NCI-H1048 (cell line): ENCODE measurements at regions not wholly inside any gene's neighbourhood (a gene's known extent, or its start where the extent isn't known, plus 50 kb on each side); places are given as distances from the start of the nearest gene placed in this dataset.
"Not testable (repeated sequence)": the region's sequence is repeated elsewhere in the genome, so short reads cannot be mapped to it uniquely, and the experiment has no call there.

Experiments used
- DNase-seq: peaks from one replicate; lab custom pipeline; 2025; lab: John Stamatoyannopoulos, UW

DNA sequence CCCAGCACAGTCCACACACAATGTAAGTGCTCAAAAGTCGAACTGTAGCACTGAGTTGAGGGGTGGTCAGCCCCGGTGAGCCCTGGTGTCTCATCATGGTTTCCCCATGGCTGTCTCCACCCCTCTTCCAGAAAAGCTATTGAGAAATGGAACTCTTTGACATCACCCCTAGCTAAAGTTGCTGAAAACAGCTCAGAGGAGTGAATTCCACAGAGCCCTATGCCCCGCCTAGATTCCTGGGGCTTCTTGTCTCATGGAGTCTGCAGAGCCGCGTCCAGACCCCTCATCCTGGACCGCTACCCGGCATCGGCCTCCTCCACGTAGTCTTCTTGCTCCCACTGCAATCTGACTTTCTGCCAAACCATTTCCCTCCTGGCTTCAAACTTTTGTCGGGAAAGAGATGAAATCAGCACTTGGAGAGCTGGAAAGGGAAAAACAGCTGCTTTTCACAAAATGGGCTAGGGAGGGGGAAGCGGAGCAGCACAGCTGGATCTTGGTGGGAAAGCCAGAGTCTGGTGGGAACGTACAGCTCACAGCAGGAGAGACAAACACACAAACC lies 132.2 kb downstream of the SNX5 start:
- DNase-seq, result no peak

DNA sequence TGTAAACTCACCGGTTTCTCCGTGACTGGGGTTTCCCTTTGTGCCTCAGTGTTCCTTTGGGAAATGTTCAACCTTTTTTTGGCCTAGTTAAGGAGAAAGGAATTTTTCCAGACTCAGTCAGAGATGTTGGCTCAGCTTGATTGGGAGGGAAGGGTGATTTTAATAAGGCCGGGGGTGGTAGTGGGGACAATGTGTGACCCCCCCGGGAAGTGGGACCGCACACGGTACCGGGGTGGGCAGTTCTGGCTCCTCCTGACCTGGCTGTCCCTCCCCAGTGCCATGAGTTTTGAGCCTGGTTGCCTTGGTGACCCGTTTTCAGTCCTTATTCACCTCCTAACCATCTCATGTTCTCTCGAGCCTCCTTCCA lies 132.7 kb downstream of the SNX5 start:
- no peak for DNase-seq

DNA sequence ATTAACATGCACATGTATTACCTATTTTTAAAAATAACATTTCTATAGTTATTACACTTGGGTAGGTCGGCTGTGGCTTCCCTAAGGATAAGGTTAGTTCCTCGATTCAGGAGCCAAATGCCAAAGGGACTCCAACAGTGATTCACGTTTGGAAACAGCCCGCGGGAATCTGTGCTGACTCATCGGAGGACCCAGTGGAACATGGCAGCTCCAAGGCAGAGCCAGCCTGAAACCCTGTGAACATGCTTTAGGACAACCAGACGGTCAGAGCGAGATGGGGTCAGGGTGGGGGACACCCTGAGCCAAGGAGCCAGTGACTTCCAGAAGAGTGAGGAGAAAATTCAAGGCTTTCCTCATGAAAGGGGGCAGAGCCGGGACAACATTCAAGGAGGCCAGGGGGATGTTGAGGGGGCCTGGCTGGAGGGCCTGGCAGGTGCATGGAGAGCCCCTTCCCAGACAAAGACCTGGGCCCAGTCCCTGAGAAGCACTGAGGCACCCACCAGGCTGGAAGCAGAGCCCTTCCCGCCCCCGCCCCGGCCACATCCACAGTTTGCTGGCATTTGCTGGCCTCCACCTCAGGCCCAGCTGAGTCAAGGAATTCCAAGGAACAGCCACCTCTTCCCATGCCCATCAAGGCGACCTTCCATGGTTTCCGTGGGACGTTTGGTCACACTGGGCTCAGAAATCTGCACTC lies 133.2 kb downstream of the SNX5 start:
- no peak for DNase-seq

DNA sequence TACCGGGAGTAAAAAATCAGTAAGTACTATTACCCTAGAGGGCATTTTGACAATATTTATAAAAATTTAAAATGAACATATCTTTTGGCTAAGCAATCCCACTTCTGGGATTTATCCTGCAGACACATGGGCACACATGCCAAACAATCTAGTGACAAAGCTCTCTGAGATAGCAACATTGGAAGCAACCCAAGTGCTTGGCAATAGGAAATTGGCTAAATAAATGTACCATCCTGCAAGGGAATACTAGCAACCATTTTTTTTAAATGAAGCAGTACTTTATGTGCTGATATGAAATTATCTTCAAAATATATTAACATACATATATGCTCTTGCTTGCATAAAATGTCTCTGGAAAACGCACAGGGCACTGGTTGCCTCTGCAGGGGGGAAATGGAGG lies 133.8 kb downstream of the SNX5 start:
- DNase-seq, result no peak

DNA sequence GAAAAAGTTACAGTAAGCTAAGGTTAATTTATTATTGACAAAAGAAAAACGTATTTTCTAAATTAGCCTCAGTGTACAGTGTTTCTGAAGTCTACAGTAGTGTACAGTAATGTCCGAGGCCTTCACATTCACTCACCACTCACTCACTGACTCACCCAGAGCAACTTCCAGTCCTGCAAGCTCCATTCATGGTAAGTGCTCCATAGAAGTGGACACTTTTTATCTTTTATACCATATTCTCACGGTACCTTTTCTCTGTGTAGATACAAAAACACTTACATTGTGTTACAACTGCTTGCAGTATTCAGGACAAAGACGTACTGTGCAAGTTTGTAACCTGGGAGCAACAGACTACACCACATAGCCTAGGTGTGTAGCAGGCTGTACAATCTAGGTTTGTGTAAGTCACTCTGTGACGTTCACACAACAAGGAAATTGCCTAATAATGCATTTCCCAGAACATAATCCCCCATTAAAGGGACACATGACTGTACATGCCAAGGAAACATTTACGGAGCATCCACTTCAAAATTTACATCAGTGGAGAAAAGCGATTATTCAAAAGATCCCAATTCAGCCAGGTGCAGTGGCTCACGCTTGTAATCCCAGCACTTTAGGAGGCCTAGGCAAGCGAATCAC lies 133.4 kb downstream of the BANF2 start:
- no peak for DNase-seq

DNA sequence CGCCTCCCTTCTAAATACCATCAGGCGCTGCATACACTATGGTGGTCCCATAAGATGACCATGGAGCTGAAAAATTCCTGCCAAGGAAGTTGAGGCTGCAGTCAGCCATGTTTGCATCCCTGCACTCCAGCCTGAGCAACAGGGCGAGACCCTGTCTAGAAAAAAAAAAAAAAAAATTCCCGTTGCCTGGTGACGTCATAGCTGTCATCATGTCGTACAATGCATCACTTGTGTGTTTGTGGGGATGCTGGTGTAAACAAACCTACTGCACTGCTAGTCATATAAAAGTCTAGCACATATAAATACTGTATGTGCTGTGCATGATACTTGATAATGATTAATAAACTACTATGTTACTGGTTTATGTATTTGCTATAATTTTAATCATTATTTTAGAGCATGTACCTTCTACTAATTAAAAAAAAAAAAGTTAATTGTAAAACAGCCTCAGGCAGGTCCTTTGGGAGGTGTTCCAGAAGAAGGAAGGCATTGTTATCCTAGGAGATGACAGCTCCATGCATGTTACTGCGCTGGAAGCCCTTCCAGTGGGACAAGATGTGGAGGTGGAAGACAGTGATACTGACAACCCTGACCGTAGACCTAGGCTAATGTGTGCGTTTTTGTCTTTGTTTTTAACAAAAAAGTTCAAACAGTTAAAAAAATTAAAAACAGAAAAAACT lies 132.6 kb downstream of the BANF2 start:
- no peak for DNase-seq

DNA sequence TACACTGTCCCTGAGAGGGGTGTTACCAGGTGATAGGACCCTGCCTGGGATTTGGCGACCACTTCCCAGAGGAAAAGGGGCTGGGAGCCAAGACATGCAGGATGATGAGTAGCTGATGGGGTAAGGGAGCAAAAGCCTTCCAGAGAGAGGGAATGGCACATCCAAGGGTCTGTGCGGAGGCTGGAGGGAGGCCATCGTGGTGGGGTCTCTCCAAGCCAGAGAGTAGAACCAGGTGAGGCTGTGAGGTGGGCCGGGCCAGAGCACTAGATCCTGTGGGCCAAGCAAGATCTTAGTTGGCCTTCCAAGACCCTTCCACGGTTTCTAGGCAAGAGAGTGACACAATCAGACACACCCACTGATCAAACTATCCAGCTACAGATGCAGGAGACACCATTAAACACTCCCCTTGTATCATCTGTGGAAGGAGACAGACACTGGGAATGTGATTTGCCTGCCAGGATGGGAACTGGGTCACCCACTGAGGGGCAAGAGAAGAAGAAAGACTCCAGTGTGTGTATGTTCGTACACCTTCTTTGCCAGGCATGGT lies 128.9 kb downstream of the BANF2 start:
- DNase-seq, result no peak

DNA sequence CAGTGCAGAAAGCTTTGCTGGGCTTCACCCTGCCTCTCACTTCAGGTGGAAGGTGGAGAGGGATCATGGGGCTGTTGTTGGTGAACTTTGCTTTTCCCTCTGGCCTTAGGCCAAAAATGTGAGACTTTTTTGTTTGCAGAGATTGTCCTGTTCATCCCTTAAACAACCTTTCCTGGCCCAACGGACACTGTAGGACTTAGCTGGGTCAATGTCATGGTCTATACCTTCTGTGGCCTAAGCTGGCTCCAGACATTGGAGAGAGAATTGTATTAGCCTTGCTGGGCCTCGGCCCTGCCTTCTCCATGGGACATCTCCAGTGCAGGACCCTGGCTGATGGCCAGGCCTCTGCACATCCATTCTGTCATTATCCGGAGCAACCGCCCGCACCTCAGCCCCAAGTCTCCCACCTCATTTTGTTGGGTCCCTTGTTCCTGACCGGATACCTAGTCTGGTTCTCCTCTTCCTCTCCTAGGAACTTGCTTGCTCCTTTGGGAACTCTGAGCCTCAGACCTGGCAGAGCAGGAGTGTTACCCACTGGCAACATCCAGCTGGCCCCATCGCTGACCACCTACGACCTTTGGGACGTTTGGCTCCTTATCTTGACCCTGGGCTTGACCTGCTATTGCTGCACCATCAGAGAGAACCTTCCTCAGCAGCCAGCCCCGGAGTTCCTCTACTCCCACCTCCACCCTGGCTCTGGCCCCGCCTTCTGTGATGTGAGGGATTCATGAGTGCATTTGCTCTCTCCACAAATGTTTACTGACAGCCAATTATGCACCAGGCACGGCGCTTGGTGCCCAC lies 128.2 kb downstream of the BANF2 start:
- DNase-seq, result no peak

DNA sequence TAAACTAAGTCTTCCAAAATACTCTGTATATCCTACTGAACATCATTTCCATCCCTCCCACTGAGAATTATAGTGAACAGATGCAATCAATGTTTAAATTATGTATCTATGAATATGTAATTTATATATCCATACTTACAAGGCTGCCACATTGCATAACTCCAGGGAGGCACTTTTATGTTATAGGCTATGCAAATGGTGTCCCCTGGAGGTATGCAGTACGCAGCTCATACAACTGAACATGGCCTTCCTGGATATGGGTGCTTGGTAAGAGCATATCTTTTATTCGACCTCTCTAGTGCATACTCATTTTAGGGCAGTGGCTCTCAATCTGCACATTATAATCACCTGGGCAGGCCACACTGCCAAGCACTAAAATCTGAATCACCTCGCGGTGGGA lies 127.3 kb downstream of the BANF2 start:
- no peak for DNase-seq

DNA sequence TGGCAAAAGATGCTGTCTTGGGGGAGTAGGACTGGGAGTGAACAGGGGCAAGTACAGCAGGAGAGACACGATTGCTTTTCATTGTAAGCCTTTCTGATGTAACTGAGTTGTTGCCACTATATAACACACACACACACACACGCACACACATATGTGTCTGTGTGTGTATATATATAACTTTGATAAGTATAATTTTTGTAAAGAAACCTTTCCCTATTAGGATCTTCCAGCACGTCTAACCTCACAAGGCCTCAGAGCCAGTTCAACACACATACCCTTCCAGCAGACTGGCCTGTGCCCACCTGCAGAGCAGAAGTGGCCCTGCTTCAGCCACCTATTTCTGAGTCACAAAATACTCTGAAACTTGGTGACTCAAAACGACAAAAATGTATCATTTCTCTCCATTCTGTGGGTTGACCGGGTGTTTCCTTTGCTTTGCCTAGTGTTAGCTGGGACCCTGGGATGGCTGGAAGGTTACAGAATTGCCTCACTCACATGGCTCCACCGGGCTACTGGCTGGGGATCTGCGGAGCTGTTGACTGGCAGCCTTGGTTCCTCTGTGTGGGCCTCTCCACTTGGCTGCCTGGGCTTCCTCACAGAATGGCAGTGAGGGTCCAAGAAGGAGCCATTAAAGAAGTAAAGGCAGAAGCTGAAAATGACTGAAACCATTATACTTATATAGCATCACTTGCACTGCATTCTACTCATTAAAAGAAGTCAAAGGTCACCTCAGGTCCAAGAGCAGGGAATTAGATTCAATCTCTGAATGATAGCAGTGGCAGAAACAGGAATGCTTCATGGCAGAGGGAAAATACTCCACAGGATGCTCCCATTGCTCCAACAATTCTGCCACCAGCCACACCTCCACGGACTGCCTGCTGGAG lies 126.4 kb downstream of the BANF2 start:
- no peak for DNase-seq

DNA sequence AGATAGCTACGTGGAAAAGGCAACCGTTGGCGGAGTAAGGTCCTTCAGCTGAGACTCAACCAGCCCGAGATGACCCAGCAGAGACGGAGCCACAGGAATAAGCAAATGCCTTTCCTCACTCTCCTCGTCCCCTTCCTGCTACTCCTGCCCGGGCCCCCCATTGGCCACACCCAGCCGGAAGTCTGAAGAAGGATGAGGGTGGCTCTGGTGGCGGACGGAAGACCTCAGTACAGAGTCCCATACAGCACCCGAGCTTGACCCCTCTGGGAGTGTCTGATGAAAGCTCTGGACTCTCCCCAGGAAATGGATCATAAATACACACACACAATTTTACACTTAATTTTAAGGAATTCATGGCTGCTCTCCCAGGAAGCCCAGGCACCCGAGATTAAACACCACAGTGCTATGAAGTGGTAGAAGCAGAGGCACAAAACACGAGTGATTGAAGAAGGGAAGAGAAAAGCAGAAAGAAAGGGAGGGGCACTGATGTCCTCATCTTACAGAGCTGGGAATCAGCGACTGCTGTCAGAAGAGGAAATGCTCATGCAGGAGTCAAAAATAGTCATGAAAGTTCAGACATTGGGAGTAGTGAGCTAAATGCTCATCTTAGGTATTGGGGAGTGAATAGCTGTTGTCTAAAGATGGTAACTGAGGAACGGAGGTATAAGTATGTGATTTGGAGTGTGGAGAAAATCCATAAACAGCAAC lies 125.6 kb downstream of the BANF2 start:
- DNase-seq, result no peak

DNA sequence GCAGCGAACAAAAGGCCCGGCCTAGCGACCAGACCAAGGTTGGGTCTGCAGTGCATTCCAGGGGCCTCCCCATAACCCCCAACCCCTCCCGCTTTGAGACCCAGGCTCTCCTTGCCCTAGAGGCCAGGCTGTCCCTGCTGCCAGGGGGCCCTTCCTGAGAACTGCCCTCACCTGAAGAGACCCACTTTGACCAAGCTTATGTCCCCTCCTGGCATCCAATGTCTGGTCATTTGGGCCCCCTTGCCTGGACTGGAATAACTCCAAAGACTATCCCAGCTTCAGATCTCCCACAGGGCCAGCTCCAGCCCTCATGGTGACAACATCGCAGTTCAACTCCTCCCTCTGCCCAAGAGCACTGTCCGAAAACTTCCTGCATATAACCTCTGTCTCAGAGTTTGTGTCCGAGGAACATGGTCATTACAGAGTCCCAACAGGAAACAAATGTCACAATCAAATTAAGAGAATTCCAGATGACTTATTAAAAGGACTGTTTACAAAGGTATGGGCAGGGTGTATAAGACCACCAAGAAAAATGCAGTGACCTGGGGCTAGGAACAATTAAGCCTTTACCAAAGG lies 125.0 kb downstream of the BANF2 start:
- no peak for DNase-seq

DNA sequence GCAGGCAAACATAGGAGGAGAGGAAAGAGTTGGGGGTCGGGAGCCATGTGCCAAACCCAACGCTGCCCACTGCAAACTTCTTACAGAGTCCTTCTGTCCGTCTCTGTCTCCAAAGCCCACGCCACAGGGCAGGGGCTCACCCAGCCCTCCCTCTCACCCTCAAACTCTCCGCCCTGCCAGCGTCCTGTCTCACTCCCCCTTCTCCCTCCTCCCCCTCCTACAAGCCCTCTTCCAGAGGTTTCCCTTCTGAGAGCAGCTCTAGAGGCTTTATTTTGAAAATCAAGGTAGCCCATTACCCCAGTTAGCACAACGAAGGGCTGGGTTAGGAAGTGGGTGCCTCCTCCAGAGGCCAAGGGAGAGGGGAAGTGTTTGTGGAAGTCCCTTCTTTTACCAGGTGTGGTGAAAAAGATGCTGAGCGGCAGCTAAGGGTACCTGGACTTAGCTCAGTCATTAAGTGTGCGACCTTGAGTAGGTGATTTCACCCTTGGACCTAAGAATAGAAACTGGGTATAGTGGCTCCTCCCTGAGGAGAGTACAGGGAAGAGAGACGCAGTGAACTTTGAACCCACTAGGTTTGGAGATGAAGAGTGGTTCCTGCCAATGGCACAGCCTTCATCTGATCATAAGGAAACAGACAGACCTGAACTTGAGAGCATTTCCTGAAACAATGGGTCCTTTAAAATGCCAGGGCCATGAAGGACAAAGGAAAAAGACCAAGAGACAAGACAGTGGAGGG lies 123.8 kb downstream of the BANF2 start:
- DNase-seq, result no peak

DNA sequence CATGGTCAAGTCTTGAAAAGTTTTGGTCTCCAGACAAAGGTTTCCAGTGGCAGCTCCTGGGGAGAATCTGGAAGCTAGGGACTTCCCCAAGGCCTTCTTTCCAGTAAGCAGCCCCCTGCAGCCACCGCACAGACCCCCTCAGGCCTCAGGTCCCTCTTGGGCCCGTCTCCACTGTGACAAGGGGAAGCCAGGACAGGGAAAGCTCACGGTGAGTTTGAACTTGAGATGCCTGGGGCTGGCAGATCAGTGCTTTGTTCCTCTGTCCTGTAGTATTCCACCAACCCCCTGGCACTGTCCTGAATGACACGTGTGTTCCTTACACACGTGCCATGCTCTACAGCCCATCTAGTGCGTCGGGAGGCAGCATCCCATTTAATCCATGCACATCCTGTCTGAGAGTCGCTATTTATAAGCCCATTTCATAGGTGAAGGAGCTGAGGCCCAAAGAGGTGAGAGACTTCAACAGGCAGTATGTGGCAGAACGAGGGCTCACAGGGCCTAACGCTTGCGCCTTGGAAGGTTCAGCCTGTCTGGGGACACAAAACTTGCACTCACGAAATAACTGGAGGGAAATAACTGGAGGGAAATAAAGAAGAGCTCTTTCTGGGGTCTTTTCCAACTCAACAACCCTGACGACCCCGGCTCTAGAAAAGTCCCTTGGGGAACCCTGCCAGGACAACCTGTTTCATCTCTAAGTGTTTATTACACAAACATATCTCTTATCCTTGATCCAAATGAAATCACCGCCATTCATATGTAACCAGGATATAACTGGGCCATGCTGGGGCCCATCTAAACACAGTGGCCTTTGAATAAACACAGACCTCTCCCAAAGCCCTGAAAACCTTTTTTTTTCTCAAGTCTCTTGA lies 123.0 kb downstream of the BANF2 start:
- DNase-seq, result no peak

DNA sequence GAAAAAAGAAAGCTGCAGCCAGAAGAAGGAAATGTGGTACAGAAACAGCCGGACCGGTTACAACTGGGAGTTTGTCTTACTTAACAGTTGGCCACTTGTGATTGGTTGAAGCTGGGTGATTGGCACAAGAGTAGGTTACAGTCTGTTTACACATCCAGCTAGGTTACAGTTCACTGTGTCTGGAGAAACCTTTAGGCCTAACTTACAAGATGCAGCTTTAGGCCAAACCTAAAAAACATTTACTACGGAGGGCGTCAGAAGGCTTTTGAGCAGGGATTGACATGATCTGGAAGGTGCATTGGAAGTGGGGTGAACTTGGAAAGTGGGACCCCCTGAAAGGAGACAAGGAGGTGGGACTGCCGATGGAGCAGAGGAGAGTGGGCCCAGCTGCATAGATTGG lies 122.3 kb downstream of the BANF2 start:
- DNase-seq, result no peak

DNA sequence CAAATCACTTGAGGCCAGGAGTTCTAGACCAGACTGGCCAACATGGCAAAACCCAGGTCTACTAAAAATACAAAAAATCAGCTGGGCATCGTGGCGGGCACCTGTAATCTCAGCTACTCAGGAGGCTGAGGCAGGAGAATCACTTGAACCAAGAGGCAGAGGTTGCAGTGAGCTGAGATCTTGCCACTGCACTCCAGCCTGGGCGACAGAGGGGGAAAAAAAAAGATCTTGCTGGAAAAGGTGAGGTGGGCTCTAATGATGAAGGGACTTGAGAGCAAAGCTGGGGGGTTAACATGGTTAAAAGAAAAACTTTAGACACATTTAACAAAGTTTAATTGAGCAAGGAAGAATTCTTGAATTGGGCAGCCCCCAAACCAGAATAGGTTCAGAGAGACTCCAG lies 121.8 kb downstream of the BANF2 start:
- DNase-seq, result not testable (repeated sequence)

DNA sequence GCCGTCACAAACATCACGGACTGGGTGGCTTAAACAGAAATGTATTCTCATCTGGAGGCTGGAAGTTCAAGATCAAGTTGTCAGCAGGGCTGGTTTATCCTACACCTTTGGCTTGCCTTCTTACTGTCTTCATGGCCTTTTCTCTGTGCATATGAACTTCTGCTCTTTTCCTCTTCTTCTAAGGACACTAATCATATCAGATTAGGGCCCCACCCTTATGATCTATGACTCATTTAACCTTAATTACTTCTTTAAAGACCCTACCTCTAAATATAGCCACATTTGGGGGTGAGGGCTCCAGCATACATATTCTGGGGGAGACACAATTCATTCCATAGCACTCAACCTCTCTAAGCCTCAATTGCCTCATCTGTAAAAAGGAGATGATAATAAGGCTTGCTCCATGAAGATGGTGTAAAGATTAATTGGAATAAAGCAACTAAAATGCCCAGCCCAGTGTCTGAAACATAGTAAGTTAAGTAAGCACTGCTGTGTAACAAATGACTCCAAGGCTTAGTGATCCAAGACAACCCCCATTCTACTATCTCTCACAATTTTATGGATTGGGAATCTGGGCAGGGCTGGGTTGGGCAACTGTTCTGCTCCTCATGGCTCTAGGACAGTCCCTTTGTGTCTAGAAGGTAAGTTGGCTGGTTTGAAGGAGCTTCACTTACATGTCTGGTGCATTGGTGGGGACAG lies 119.8 kb downstream of the BANF2 start:
- DNase-seq, result no peak

DNA sequence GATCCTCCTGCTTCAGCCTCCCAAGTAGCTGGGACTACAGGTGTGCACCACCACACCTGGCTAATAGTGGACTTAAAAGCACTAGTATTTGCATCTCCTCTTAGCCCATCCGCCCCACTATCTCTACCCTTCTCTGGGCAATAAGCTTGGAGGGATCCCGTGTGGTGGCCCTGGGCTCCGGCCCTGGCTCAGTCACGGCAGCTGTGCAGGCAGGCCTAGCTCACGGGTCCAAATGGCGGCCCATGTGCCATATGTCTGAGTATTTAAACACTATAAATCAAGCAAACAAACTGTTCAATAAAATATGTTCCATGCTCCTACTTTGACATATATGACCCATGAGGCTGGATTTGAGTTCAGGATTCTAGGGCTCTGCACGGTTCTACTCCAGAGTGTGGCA lies 118.4 kb downstream of the BANF2 start:
- no peak for DNase-seq
